Memory B cell (primary cell): ENCODE measurements at regions not wholly inside any gene's neighbourhood (a gene's known extent, or its start where the extent isn't known, plus 50 kb on each side); places are given as distances from the start of the nearest gene placed in this dataset.
"Not testable (repeated sequence)": the region's sequence is repeated elsewhere in the genome, so short reads cannot be mapped to it uniquely, and the experiment has no call there.

Experiments
- ATAC-seq: fragments of 150-1000 bp; cut with Tn5 transposase; 2 replicates; pipeline ENCODE4 v1.10.0; 2021; ENCODE audit warnings: low read depth, mild to moderate bottlenecking, moderate library complexity
- DNase-seq, 2 donors: peaks; one replicate each; pipeline ENCODE4 v3.0.0; 2022; ENCODE audit warnings: low spot score in 2 of 2
- H3K27ac Mint-ChIP-seq: one replicate; pipeline ENCODE4 v1.8.0; 2022; ENCODE audit warnings: mild to moderate bottlenecking, moderate library complexity, mixed read lengths
- H3K27me3 Mint-ChIP-seq: one replicate; pipeline ENCODE4 v1.8.0; 2022; ENCODE audit warnings: mixed read lengths
- H3K36me3 Mint-ChIP-seq: one replicate; pipeline ENCODE4 v1.8.0; 2022; ENCODE audit warnings: mild to moderate bottlenecking, mixed read lengths
- H3K4me1 Mint-ChIP-seq: one replicate; pipeline ENCODE4 v1.8.0; 2022; ENCODE audit warnings: mixed read lengths
- H3K4me3 Mint-ChIP-seq: one replicate; pipeline ENCODE4 v1.8.0; 2022; ENCODE audit warnings: mild to moderate bottlenecking, moderate library complexity, mixed read lengths
- H3K9me3 Mint-ChIP-seq: one replicate; pipeline ENCODE4 v1.8.0; 2022; ENCODE audit warnings: mixed read lengths

- no peak for DNase-seq
- Mint-ChIP-seq H3K9me3 (peaks cover 4% of the 10 kb centered on the region), H3K4me1 (peaks cover 6% of the 10 kb centered on the region), H3K27ac (no peak overlapping the region), H3K27me3 (peaks cover 7% of the 10 kb centered on the region), H3K4me3 (no peak overlapping the region), H3K36me3 (peaks cover 2% of the 10 kb centered on the region)
- ATAC-seq = peak; percentile 15
Observed at GRCh38 chr7:55309040-55309991, 55.8 kb upstream of the LANCL2 start.

GRCh38 chr7:55310287-55311025, 54.7 kb upstream of the LANCL2 start:
- peaks cover 6% of the 10 kb centered on the region for H3K4me1 Mint-ChIP-seq
- peaks cover 2% of the 10 kb centered on the region for H3K36me3 Mint-ChIP-seq
- no peak for DNase-seq
- peaks cover 7% of the 10 kb centered on the region for H3K27me3 Mint-ChIP-seq
- no peak for ATAC-seq
- H3K27ac Mint-ChIP-seq = no peak overlapping the region
- peaks cover 4% of the 10 kb centered on the region for H3K9me3 Mint-ChIP-seq
- H3K4me3 Mint-ChIP-seq = no peak overlapping the region

GRCh38 chr7:55311892-55312291, 53.2 kb upstream of the LANCL2 start:
- H3K9me3 Mint-ChIP-seq, H3K27me3 Mint-ChIP-seq, ATAC-seq, DNase-seq, H3K4me3 Mint-ChIP-seq, H3K27ac Mint-ChIP-seq, H3K36me3 Mint-ChIP-seq, H3K4me1 Mint-ChIP-seq: not testable (repeated sequence)

- not testable (repeated sequence) for H3K27ac Mint-ChIP-seq, H3K36me3 Mint-ChIP-seq, H3K9me3 Mint-ChIP-seq, ATAC-seq, H3K4me3 Mint-ChIP-seq, H3K27me3 Mint-ChIP-seq, DNase-seq, H3K4me1 Mint-ChIP-seq
Observed at GRCh38 chr7:55313671-55314070, 51.5 kb upstream of the LANCL2 start.

GRCh38 chr7:55314967-55315366, 50.2 kb upstream of the LANCL2 start:
- Mint-ChIP-seq H3K4me3 (no peak overlapping the region), H3K4me1 (no peaks in the 10 kb centered on the region), H3K27me3 (peaks cover 10% of the 10 kb centered on the region), H3K27ac (no peak overlapping the region), H3K9me3 (peaks cover 4% of the 10 kb centered on the region), H3K36me3 (peaks cover 2% of the 10 kb centered on the region)
- ATAC-seq = no peak
- DNase-seq = no peak
